Sigmoid colon (tissue), 4 donors: ENCODE measurements at regions not wholly inside any gene's neighbourhood (a gene's known extent, or its start where the extent isn't known, plus 50 kb on each side); places are given as distances from the start of the nearest gene placed in this dataset.

Source experiments
- CTCF ChIP-seq, 4 experiments: fragments of 450-650 bp in 3 of 4; fragments of 200-600 bp in 1 of 4; IDR thresholded peaks; one replicate each; pipeline ENCODE4 v1.5.1; 2016 to 2019; ENCODE audit warnings: antibody characterized with exemption in 4 of 4, mild to moderate bottlenecking in 3 of 4, moderate library complexity in 2 of 4
- EP300 ChIP-seq, 4 donors: sonication (generic); formaldehyde crosslinking; IDR thresholded peaks; one replicate each; pipeline ENCODE4 v1.6.1; 2017; ENCODE audit warnings: antibody characterized with exemption in 4 of 4

DNA sequence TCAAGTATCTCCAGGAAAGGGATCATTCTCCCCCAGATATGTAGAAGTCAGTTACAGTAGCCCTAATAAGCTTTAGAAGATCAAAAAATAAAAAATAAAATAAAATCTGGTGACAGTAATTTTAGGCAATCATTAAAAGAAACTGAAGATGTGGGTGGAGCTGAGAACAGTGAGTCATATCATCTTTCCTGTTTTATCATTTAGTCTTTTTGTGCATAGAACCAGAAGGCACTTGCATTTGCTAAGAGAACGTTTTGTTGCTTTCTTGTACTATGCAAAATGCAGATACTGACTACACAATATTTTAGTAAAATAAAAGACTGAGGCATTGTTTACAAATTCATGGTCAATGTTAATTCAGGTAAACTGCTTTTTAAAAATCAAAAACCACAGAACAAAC is 497.4 kb upstream of the EPHA7 start:
- TF ChIP-seq CTCF (IDR thresholded peaks at IDR 0.05) (no peak), EP300 (IDR thresholded peaks at IDR 0.05) (no peak)
